Stimulated activated naive CD8-positive, alpha-beta T cell treated with anti-CD3 and anti-CD28 coated beads, Interleukin-15, Interleukin-2, amounts not matched to agents 100 U/mL and 50 U/mL, for 24 hours (primary cell): ENCODE measurements at regions not wholly inside any gene's neighbourhood (a gene's known extent, or its start where the extent isn't known, plus 50 kb on each side); places are given as distances from the start of the nearest gene placed in this dataset.
"Not testable (repeated sequence)": the region's sequence is repeated elsewhere in the genome, so short reads cannot be mapped to it uniquely, and the experiment has no call there.

ENCODE experiments used
- ATAC-seq: fragments of 150-1000 bp; cut with Tn5 transposase; one replicate; pipeline ENCODE4 v1.10.0; 2021
- DNase-seq: peaks from one replicate; pipeline ENCODE4 v3.0.0; 2021

DNA sequence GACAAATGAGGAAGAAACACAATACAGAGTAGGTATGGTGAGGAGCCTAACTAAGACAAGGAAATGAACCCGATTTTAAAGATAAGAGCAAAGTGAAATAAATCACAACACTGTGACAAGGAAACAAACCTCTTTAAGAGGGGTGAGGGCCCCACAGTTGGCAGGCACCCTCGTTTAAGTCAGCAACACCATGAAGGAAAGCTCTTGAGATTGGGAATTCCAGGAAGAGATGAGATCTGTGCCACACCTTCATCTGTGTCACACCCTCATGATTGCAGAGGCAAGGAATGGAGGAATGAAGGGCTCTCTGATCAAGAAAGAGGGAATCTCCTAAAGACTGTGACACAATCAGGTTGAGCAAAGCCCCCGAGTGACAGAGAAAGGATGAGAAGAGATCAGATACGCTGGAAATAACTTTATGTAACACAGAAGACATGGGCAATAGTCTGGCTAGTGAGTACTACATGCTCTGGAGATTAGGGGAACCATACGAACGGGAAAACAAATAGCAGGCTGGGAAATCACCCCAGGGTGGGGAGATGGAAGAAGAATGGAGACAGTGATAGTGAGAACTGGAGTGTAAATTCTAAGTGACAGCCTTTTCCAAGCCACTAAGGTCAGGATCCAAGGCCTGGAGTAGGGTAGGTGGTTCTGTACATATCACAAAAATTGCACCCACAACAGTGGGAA, 51.7 kb upstream of the TERB2 start:
- not testable (repeated sequence) for ATAC-seq, DNase-seq
